ENCODE measurements at regions not wholly inside any gene's neighbourhood (a gene's known extent, or its start where the extent isn't known, plus 50 kb on each side); places are given as distances from the start of the nearest gene placed in this dataset.
"Not testable (repeated sequence)": the region's sequence is repeated elsewhere in the genome, so short reads cannot be mapped to it uniquely, and the experiment has no call there.

GRCh38 chr9:29063031-29063430 is 1489.8 kb upstream of the C9orf72 start:
- TF ChIP-seq CTCF (IDR thresholded peaks at IDR 0.05; ENCODE audit: low read depth, low read length): no peak
- no peak overlapping the region for H3K4me3 ChIP-seq (ENCODE audit: low read depth, low read length)

DNA sequence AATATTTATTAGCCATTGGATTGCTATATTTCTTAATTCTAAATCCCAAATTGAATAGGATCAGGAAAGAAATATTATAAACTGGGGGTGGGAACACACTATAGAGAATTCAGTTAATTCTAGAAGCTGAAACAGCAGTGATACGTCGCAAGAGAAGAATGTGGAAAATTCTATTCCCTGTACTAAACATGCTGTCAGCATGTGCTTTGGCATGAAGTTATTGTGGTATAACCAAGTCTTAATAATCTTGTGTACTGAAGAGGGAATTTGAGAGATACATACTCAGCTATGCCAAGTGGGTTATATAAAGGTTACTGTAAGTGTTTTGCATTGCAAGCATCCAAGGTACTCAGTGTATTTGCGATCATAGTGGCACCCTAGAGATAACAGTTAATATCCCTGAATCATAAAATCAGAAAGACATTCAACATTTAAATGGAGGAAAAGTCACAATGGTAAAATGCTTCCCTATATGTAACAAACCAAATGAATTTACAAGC is 1492.9 kb upstream of the C9orf72 start:
- H3K4me3 ChIP-seq (ENCODE audit: low read depth, low read length): no peak overlapping the region
- no peak for TF ChIP-seq CTCF (IDR thresholded peaks at IDR 0.05; ENCODE audit: low read depth, low read length)

GRCh38 chr9:29068461-29068860 is 1495.2 kb upstream of the C9orf72 start:
- TF ChIP-seq CTCF (IDR thresholded peaks at IDR 0.05; ENCODE audit: low read depth, low read length): no peak
- H3K4me3 ChIP-seq (ENCODE audit: low read depth, low read length): no peak overlapping the region

DNA sequence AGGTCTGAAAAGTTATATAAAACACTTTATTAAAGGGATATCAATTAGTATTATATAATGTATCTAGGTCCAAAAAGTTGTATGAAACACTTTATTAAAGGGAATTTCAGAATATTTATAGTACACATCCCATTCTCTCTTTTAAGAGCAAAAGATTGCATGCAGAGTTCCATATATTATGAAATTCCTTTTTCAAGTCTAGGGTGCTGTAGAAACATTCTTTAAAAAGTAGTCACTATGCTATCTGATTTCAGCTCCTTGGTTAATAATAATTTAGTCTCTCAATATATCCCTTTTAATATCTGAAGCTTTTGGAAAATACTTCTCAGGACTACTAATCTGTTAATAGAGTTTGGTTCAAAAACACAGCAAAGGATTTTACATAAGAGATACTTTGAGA is 1496.1 kb upstream of the C9orf72 start:
- no peak overlapping the region for H3K4me3 ChIP-seq (ENCODE audit: low read depth, low read length)
- TF ChIP-seq CTCF (IDR thresholded peaks at IDR 0.05; ENCODE audit: low read depth, low read length): no peak

- no peak for TF ChIP-seq CTCF (IDR thresholded peaks at IDR 0.05; ENCODE audit: low read depth, low read length)
- no peak overlapping the region for H3K4me3 ChIP-seq (ENCODE audit: low read depth, low read length)
These were observed 1504.9 kb upstream of the C9orf72 start for GRCh38 chr9:29078063-29078666.

- no peak overlapping the region for H3K4me3 ChIP-seq (ENCODE audit: low read depth, low read length)
- TF ChIP-seq CTCF (IDR thresholded peaks at IDR 0.05; ENCODE audit: low read depth, low read length): no peak
These were observed 1527.5 kb upstream of the C9orf72 start for GRCh38 chr9:29100762-29101161.

- not testable (repeated sequence) for H3K4me3 ChIP-seq (ENCODE audit: low read depth, low read length)
These were observed 1530.9 kb upstream of the C9orf72 start for GRCh38 chr9:29104166-29104565.

DNA sequence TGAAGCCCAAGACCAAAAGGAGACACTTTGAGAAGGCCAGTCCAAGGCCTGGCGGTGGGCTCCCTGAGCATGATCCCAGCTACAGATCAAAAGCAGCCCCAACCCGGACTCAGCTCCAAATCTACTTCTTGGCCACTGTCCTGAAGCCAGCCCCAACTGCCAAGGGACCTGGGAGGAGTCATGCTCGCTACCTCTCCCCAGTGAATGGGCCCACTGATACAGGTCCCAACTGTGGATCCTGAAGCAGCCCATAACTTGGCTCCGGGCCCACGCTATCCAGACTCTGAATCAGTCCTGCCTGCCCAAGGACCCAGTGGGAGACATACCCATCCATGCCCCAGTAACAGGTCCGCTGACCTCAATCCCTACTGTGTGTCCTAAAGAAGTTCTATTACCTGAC is 1545.3 kb upstream of the C9orf72 start:
- no peak overlapping the region for H3K4me3 ChIP-seq (ENCODE audit: low read depth, low read length)
- TF ChIP-seq CTCF (IDR thresholded peaks at IDR 0.05; ENCODE audit: low read depth, low read length): no peak

All from WI38 (cell line).